ENCODE measurements at regions not wholly inside any gene's neighbourhood (a gene's known extent, or its start where the extent isn't known, plus 50 kb on each side); places are given as distances from the start of the nearest gene placed in this dataset.

DNA sequence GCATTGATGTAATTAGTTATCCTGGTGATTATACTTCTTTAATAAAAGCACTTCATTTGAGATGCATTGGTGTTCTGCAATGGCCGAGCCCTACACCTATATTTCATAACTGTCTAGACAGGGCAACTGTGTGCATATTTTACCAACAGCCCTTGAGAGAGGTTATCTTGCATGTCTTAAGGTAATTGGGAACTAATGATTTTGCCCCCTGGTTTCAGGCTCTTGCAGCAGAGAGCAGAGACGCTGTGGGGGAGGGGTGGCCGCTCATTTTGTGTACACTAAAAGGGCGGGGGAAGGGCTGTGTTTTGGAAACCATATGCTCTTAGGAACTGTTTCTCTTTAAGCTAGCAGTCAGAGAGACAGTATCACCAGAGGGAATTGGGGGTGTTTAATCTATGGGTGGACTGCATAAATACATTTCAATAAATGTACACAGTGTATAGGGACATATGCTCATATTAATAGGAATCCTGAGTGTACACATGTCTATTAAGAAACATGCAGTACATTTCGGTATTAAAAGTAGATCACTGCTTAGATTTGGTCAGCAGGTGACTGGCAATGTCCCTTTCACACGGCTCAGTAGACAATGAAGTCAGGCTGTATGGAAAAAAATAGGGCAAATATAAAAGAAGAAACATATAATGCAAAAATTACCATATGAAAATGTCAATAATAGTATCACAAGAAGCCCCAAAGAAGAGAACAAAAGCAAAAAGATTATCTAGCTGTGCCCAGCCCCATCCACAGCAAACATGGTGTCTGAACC, 402.9 kb upstream of the CITED2 start:
- Mint-ChIP-seq H3K27me3 (ENCODE audit: low read depth) (no peaks in the 10 kb centered on the region), H3K36me3 (ENCODE audit: low read depth) (no peaks in the 10 kb centered on the region), H3K4me1 (ENCODE audit: low read depth) (no peaks in the 10 kb centered on the region), H3K9me3 (ENCODE audit: insufficient read depth) (no peaks in the 10 kb centered on the region), H3K4me3 (no peak overlapping the region), H3K27ac (no peak overlapping the region)
- ATAC-seq (no peak), DNase-seq (no peak)
- POLR2A ChIA-PET, result no interaction called here
- CTCF ChIA-PET, result no interaction called here

DNA sequence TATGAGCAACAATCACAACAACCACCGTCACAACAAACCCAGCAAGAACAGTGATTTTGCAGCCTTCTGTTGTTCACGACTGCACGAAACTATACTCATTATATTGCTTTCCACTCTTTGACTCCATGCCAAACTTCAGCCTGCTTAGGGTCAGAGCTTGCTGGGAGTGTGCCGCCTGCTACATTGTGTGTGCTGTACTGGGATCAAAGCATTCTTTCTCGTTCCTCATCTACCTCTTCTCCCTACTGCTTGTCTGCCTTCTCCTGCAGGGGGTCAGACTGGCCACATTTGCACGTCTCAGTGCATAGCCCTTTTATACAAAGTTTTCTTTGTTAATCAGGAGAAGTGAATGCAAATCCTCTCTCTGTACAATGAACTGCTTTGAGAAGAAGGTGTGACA, 401.6 kb upstream of the CITED2 start:
- DNase-seq (no peak), ATAC-seq (no peak)
- ChIA-PET CTCF (no interaction called here), POLR2A (no interaction called here)
- Mint-ChIP-seq H3K4me1 (ENCODE audit: low read depth) (no peaks in the 10 kb centered on the region), H3K27me3 (ENCODE audit: low read depth) (no peaks in the 10 kb centered on the region), H3K27ac (no peak overlapping the region), H3K9me3 (ENCODE audit: insufficient read depth) (no peaks in the 10 kb centered on the region), H3K36me3 (ENCODE audit: low read depth) (no peaks in the 10 kb centered on the region), H3K4me3 (no peak overlapping the region)

- CTCF ChIA-PET, result no interaction called here
- POLR2A ChIA-PET, result no interaction called here
Measured at GRCh38 chr6:139768196-139768595, 393.7 kb upstream of the CITED2 start.

GRCh38 chr6:139766796-139767195, 392.3 kb upstream of the CITED2 start:
- no peaks in the 10 kb centered on the region for H3K36me3 Mint-ChIP-seq (ENCODE audit: low read depth)
- H3K9me3 Mint-ChIP-seq (ENCODE audit: insufficient read depth), result no peaks in the 10 kb centered on the region
- H3K27ac Mint-ChIP-seq, result no peak overlapping the region
- ATAC-seq (no peak), DNase-seq (no peak)
- H3K4me3 Mint-ChIP-seq, result no peak overlapping the region
- CTCF ChIA-PET, result no interaction called here
- POLR2A ChIA-PET, result no interaction called here
- no peaks in the 10 kb centered on the region for H3K27me3 Mint-ChIP-seq (ENCODE audit: low read depth)
- H3K4me1 Mint-ChIP-seq (ENCODE audit: low read depth), result peaks cover 12% of the 10 kb centered on the region

More at GRCh38 chr6:139768196-139768595, 393.7 kb upstream of the CITED2 start:
- H3K27ac Mint-ChIP-seq, result no peak overlapping the region
- no peak overlapping the region for H3K4me3 Mint-ChIP-seq
- no peaks in the 10 kb centered on the region for H3K36me3 Mint-ChIP-seq (ENCODE audit: low read depth)
- DNase-seq, result no peak
- ATAC-seq, result no peak
- H3K27me3 Mint-ChIP-seq (ENCODE audit: low read depth), result no peaks in the 10 kb centered on the region
- no peaks in the 10 kb centered on the region for H3K9me3 Mint-ChIP-seq (ENCODE audit: insufficient read depth)
- peaks cover 12% of the 10 kb centered on the region for H3K4me1 Mint-ChIP-seq (ENCODE audit: low read depth)

- DNase-seq (no peak), ATAC-seq (no peak)
- ChIA-PET POLR2A (no interaction called here), CTCF (no interaction called here)
- Mint-ChIP-seq H3K4me3 (no peak overlapping the region), H3K9me3 (ENCODE audit: insufficient read depth) (no peaks in the 10 kb centered on the region), H3K27ac (no peak overlapping the region), H3K27me3 (ENCODE audit: low read depth) (no peaks in the 10 kb centered on the region), H3K36me3 (ENCODE audit: low read depth) (no peaks in the 10 kb centered on the region), H3K4me1 (ENCODE audit: low read depth) (peaks cover 12% of the 10 kb centered on the region)
Measured at GRCh38 chr6:139765825-139766285, 391.4 kb upstream of the CITED2 start.

DNA sequence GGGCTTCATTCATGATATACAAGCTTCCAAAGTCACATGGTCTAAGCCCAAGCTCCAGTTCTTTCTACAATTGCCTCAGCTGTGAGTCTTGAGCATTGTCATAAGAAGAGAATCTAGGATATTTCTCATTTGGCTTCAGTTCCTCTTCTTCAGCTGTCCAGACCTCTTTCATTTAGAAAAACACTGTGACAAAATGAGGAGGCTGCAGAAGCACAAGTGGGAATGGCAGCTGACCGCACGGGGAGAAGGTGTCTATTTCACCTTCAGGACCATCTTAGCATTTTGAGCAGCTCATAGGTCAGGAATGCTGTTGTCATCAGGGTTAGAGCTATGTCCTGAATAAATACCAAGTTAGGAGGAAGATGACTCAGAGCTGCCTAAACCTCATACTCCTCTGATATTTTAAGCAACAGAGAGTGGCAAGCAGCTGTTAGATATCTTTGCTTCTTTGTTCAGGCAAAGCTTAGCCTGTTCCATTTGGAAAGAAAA, 390.1 kb upstream of the CITED2 start:
- Mint-ChIP-seq H3K4me3 (no peak overlapping the region), H3K36me3 (ENCODE audit: low read depth) (no peaks in the 10 kb centered on the region), H3K9me3 (ENCODE audit: insufficient read depth) (no peaks in the 10 kb centered on the region), H3K27me3 (ENCODE audit: low read depth) (no peaks in the 10 kb centered on the region), H3K27ac (peak overlapping the region; percentile 49), H3K4me1 (ENCODE audit: low read depth) (peaks cover 12% of the 10 kb centered on the region)
- ChIA-PET CTCF (no interaction called here), POLR2A (no interaction called here)
- ATAC-seq (peak; percentile 42), DNase-seq (no peak)

DNA sequence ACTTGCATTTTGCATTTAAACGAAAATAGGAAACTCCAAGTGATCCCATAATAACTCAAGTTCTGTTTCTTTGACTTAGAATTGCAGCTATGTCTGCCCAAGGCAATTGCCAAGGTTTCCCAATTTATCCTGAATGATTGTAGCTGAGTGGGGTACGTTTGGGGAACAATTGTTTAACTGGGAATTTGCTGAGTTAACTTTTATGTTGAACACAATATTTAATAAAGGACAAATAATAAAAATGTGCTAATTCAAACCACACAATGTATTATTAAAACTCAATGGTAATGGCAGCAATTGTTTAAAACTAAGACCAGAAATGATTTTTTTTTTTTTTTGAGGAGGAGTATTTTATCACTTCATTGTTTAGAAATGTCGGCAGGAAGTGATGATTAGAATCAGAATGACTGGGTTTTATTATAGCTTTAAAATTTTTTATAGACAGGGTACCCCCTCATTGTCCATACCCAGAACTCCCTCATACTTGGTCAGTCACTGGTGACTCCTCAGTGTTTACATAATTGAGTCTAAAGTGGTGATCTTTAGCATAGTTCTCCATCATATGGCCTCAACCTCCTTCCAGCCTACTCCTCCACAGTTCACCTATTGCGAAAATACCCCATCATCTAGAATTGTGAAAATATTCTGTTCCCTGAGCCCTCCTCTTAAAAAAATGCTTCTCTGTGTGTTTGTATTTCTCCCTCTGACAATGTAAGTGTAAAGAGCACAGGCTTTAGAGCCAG, 389.2 kb upstream of the CITED2 start:
- H3K27me3 Mint-ChIP-seq (ENCODE audit: low read depth), result no peaks in the 10 kb centered on the region
- ATAC-seq (no peak), DNase-seq (no peak)
- H3K9me3 Mint-ChIP-seq (ENCODE audit: insufficient read depth), result no peaks in the 10 kb centered on the region
- H3K27ac Mint-ChIP-seq, result no peak overlapping the region
- H3K4me1 Mint-ChIP-seq (ENCODE audit: low read depth), result peaks cover 12% of the 10 kb centered on the region
- ChIA-PET POLR2A (interaction anchor here (0.8 kb wide), 1 partner anchor 701 kb away, joined by 3 read pairs; no protein-coding TSS in a partner anchor), CTCF (no interaction called here)
- H3K36me3 Mint-ChIP-seq (ENCODE audit: low read depth), result no peaks in the 10 kb centered on the region
- no peak overlapping the region for H3K4me3 Mint-ChIP-seq

- Mint-ChIP-seq H3K36me3 (ENCODE audit: low read depth) (no peaks in the 10 kb centered on the region), H3K27me3 (ENCODE audit: low read depth) (peaks cover 5% of the 10 kb centered on the region), H3K9me3 (ENCODE audit: insufficient read depth) (no peaks in the 10 kb centered on the region), H3K4me3 (no peak overlapping the region), H3K4me1 (ENCODE audit: low read depth) (peaks cover 12% of the 10 kb centered on the region), H3K27ac (no peak overlapping the region)
- no peak for DNase-seq
- no peak for ATAC-seq
- ChIA-PET POLR2A (no interaction called here), CTCF (no interaction called here)
Measured at GRCh38 chr6:139762587-139763031, 388.2 kb upstream of the CITED2 start.

DNA sequence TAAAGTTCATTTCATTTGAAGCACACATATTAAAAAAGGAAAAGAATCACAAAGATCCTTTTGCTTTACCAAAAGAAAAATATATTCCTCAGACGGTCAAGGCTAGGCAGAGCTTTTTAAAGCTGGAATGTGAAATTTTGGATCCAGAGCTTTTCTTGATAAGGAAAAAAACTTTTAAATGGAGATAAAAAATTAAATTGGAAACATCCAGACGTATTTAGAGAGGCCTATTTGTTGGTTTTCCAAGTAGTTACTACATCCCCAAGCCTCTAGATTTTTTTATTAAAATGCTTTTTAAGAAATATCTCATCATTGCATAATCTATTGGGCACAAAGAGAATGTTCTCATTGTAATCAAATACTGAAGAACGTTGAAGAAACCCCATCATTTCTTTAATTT, 385.7 kb upstream of the CITED2 start:
- DNase-seq, result no peak
- H3K27me3 Mint-ChIP-seq (ENCODE audit: low read depth), result peaks cover 9% of the 10 kb centered on the region
- ATAC-seq, result no peak
- H3K9me3 Mint-ChIP-seq (ENCODE audit: insufficient read depth), result no peaks in the 10 kb centered on the region
- H3K27ac Mint-ChIP-seq, result no peak overlapping the region
- peaks cover 8% of the 10 kb centered on the region for H3K4me1 Mint-ChIP-seq (ENCODE audit: low read depth)
- POLR2A ChIA-PET, result interaction anchor here (0.7 kb wide), 1 partner anchor 9 kb away, joined by 3 read pairs; no protein-coding TSS in a partner anchor
- CTCF ChIA-PET, result no interaction called here
- no peak overlapping the region for H3K4me3 Mint-ChIP-seq
- no peaks in the 10 kb centered on the region for H3K36me3 Mint-ChIP-seq (ENCODE audit: low read depth)

- no peaks in the 10 kb centered on the region for H3K36me3 Mint-ChIP-seq (ENCODE audit: low read depth)
- POLR2A ChIA-PET, result no interaction called here
- peaks cover 13% of the 10 kb centered on the region for H3K27me3 Mint-ChIP-seq (ENCODE audit: low read depth)
- no peaks in the 10 kb centered on the region for H3K4me1 Mint-ChIP-seq (ENCODE audit: low read depth)
- CTCF ChIA-PET, result no interaction called here
- no peak overlapping the region for H3K4me3 Mint-ChIP-seq
- DNase-seq, result no peak
- no peak overlapping the region for H3K27ac Mint-ChIP-seq
- ATAC-seq, result no peak
- H3K9me3 Mint-ChIP-seq (ENCODE audit: insufficient read depth), result no peaks in the 10 kb centered on the region
Measured at GRCh38 chr6:139759086-139759485, 384.6 kb upstream of the CITED2 start.

DNA sequence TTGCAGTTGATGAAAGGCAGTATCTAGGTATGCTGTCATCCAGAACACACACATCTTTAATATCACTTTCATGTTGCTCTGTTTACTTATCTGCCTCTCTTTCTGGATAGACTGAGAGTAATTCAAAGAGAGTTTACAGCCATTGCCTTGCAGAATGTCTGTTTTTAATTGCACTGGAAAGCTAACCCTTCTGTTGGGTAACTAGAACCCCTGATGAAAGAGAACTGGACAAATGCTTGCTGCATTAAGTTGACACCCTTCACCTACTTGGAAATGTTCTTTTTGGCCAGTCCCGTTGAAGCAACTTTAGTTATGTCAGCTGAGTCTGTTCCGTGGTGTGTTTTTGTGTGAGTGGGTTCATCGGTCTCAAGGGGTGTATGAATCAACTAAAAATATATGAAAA, 383.8 kb upstream of the CITED2 start:
- Mint-ChIP-seq H3K36me3 (ENCODE audit: low read depth) (no peaks in the 10 kb centered on the region), H3K4me3 (no peak overlapping the region), H3K27me3 (ENCODE audit: low read depth) (peaks cover 13% of the 10 kb centered on the region), H3K4me1 (ENCODE audit: low read depth) (no peaks in the 10 kb centered on the region), H3K27ac (no peak overlapping the region), H3K9me3 (ENCODE audit: insufficient read depth) (no peaks in the 10 kb centered on the region)
- no peak for ATAC-seq
- DNase-seq, result no peak
- ChIA-PET POLR2A (no interaction called here), CTCF (no interaction called here)

DNA sequence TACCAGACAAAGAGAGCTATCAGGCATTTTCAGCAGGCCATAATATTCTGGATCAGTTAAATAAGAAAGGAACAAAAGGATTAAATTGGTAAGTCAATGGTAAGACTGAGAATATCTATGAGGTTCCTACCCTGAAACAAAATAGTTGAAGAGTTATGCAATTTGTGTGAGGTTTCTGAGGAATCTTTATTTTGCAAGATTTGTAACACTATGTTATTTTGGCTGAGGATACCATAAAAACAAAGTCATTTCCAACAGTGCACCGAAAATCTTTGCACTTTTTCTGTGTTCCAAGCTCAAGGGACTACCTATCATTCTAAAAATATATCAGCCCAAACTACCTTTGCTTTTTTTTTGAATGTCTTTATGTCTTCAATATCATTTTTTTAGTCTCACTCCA, 383.3 kb upstream of the CITED2 start:
- Mint-ChIP-seq H3K4me1 (ENCODE audit: low read depth) (no peaks in the 10 kb centered on the region), H3K27ac (no peak overlapping the region), H3K27me3 (ENCODE audit: low read depth) (peaks cover 13% of the 10 kb centered on the region), H3K4me3 (no peak overlapping the region), H3K9me3 (ENCODE audit: insufficient read depth) (no peaks in the 10 kb centered on the region), H3K36me3 (ENCODE audit: low read depth) (no peaks in the 10 kb centered on the region)
- DNase-seq (no peak), ATAC-seq (no peak)
- CTCF ChIA-PET, result no interaction called here
- POLR2A ChIA-PET, result no interaction called here

All from activated CD8-positive, alpha-beta T cell treated with anti-CD3 and anti-CD28 coated beads, Interleukin-2, amount 10 ng/mL, durations not matched to agents 7 days and 5 days (primary cell).